ENCODE measurements at regions not wholly inside any gene's neighbourhood (a gene's known extent, or its start where the extent isn't known, plus 50 kb on each side); places are given as distances from the start of the nearest gene placed in this dataset.

DNA sequence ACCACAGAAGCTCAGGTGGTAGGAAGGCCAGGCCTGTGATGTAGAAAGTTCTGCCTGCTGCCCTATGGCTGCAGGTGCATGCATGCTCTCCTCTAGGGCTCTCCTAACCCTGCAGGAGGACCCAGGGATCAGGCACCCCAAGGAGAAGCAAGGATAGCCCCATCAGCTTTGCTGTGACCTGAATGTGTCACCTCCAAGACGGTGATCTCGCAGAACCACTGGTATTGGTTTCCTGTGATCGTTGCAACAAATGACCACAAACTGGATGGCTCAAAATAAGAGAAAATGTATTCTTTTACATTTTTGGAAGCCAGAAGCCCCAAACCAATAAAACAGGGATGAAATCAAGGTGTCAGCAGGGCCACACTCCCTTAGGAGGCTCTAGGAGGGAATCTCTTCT lies 327.3 kb downstream of the BCL11A start:
- TF ChIP-seq, protein P1, sequence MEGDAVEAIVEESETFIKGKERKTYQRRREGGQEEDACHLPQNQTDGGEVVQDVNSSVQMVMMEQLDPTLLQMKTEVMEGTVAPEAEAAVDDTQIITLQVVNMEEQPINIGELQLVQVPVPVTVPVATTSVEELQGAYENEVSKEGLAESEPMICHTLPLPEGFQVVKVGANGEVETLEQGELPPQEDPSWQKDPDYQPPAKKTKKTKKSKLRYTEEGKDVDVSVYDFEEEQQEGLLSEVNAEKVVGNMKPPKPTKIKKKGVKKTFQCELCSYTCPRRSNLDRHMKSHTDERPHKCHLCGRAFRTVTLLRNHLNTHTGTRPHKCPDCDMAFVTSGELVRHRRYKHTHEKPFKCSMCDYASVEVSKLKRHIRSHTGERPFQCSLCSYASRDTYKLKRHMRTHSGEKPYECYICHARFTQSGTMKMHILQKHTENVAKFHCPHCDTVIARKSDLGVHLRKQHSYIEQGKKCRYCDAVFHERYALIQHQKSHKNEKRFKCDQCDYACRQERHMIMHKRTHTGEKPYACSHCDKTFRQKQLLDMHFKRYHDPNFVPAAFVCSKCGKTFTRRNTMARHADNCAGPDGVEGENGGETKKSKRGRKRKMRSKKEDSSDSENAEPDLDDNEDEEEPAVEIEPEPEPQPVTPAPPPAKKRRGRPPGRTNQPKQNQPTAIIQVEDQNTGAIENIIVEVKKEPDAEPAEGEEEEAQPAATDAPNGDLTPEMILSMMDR (conservative IDR thresholded peaks at IDR 0.05), result no peak
- TF ChIP-seq EZH2 (IDR thresholded peaks at IDR 0.05; ENCODE audit: low read depth), result no peak

Data from PC-9 (cell line).